Astrocyte of the spinal cord (primary cell): ENCODE measurements at regions not wholly inside any gene's neighbourhood (a gene's known extent, or its start where the extent isn't known, plus 50 kb on each side); places are given as distances from the start of the nearest gene placed in this dataset.

ENCODE experiments used
- DNase-seq: peaks from one replicate; pipeline ENCODE4 v3.0.0; 2011; ENCODE audit warnings: low read depth, low spot score
- H3K4me3 ChIP-seq: 2 replicates; pipeline ENCODE4 v1.5.1; 2011; ENCODE audit warnings: low read depth, mild to moderate bottlenecking, low read length, moderate library complexity
- in situ Hi-C: cut with HindIII; loops from 2 replicates; pipeline ENCODE4 v1.10.0; 2017; ENCODE audit warnings: low sequenced_read_pairs
- TF ChIP-seq, protein P1 (sequence below): IDR thresholded peaks from 2 replicates; pipeline ENCODE4 v1.5.1; 2012; ENCODE audit warnings: low read depth, mild to moderate bottlenecking, low read length, inconsistent platforms

DNA sequence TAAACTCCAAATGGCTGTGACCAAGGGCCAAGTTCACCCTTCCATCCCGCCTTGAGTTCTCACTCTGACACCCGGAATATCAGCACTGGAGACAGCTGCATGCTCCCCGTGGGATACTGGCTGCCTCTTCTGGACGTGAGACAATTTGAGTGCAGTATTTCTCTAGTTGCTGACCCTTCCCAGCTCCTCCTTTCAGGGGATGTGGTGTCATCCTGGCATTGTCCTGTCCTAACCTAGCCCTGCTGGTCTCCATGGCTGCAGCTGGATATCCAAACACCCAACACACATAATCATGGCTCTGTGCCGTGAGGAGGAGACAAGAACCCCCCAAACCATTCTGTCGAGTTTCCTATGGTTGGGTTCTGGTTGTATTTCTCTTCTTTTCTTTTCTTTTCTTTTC is 82.6 kb downstream of the PAX1 start:
- in situ Hi-C loops: no loop called here
- no peak for DNase-seq
- H3K4me3 ChIP-seq: no peak overlapping the region
- TF ChIP-seq, protein P1, sequence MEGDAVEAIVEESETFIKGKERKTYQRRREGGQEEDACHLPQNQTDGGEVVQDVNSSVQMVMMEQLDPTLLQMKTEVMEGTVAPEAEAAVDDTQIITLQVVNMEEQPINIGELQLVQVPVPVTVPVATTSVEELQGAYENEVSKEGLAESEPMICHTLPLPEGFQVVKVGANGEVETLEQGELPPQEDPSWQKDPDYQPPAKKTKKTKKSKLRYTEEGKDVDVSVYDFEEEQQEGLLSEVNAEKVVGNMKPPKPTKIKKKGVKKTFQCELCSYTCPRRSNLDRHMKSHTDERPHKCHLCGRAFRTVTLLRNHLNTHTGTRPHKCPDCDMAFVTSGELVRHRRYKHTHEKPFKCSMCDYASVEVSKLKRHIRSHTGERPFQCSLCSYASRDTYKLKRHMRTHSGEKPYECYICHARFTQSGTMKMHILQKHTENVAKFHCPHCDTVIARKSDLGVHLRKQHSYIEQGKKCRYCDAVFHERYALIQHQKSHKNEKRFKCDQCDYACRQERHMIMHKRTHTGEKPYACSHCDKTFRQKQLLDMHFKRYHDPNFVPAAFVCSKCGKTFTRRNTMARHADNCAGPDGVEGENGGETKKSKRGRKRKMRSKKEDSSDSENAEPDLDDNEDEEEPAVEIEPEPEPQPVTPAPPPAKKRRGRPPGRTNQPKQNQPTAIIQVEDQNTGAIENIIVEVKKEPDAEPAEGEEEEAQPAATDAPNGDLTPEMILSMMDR: no peak

DNA sequence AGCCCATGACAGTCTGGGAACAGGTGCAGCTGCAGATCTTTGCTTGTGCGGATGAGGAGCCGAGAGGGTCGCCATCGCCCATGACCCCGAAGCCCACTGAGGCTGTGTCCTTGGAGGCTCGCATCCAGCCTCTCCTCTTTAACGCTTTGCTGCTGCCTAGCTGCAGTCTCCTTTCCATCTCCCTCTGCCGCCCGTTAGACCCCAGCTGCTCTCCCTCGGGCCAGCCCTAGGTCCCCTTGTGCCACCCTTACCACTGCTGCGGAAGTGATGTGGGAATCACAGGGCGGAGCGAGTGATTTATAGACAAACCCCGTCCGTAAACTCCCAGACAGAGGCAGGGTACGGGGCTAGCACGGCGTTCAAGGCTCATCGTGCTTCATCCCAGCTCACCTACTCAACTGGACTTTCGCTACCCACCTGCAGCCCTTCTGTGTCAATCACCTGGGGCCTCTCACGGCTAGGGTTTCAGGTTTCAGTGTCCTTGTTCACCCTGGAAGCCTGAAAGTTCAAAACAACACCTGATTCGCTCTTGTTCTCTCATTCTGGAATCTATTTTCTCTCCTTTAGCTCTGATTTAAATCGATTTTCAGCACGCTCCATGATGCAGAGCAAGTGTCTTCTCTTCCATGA is 76.1 kb downstream of the PAX1 start:
- no peak overlapping the region for H3K4me3 ChIP-seq
- no peak for DNase-seq
- TF ChIP-seq, protein P1: no peak
- in situ Hi-C loops: no loop called here

DNA sequence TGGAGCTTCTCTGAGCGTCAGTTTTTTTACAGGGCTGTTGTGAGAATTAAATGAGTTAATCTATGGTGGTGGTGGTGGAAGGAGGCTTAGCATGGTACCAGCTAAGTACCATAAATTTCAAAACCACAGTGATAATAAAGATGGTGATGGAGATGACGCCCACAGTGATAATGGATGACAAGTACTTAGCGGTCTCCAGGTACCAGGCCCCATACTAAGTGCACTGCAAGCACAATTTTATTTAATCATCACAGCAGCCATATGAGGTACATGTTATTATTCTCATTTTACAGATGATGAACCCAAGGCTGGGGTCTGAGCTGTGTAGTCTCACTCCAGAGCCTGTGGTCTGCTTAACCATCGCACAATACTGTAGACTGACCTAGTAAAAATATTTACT is 75.1 kb downstream of the PAX1 start:
- TF ChIP-seq, protein P1: no peak
- no peak for DNase-seq
- in situ Hi-C loops: no loop called here
- H3K4me3 ChIP-seq: no peak overlapping the region
